HG03175 (cell line): ENCODE measurements at regions not wholly inside any gene's neighbourhood (a gene's known extent, or its start where the extent isn't known, plus 50 kb on each side); places are given as distances from the start of the nearest gene placed in this dataset.
"Not testable (repeated sequence)": the region's sequence is repeated elsewhere in the genome, so short reads cannot be mapped to it uniquely, and the experiment has no call there.

ENCODE experiments used
- ATAC-seq: cut with Tn5 transposase; IDR thresholded peaks from one replicate; pipeline ENCODE4 v1.9.1; 2021; ENCODE audit warnings: mild to moderate bottlenecking, moderate library complexity; ENCODE audit not compliant: unreplicated experiment

- ATAC-seq, result no peak
These were observed 485.6 kb upstream of the IL12A start for GRCh38 chr3:159502986-159503385.

- ATAC-seq, result not testable (repeated sequence)
These were observed 477.6 kb upstream of the IL12A start for GRCh38 chr3:159510988-159511387.

GRCh38 chr3:159513444-159513843 is 475.2 kb upstream of the IL12A start:
- no peak for ATAC-seq

- no peak for ATAC-seq
These were observed 474.7 kb upstream of the IL12A start for GRCh38 chr3:159513867-159514380.

- ATAC-seq, result no peak
These were observed 471.5 kb upstream of the IL12A start for GRCh38 chr3:159517105-159517504.

- no peak for ATAC-seq
These were observed 468.0 kb upstream of the IL12A start for GRCh38 chr3:159520638-159521037.

GRCh38 chr3:159522276-159522675 is 466.4 kb upstream of the IL12A start:
- no peak for ATAC-seq

- ATAC-seq, result no peak
These were observed 460.3 kb upstream of the IL12A start for GRCh38 chr3:159528251-159528895.

- no peak for ATAC-seq
These were observed 456.1 kb upstream of the IL12A start for GRCh38 chr3:159532577-159532976.

- no peak for ATAC-seq
These were observed 454.1 kb upstream of the IL12A start for GRCh38 chr3:159534496-159534895.

- ATAC-seq, result no peak
These were observed 451.8 kb upstream of the IL12A start for GRCh38 chr3:159536876-159537275.

- no peak for ATAC-seq
These were observed 450.1 kb upstream of the IL12A start for GRCh38 chr3:159538507-159538906.

- ATAC-seq, result no peak
These were observed 447.6 kb upstream of the IL12A start for GRCh38 chr3:159540882-159541495.

GRCh38 chr3:159548675-159549335 is 439.8 kb upstream of the IL12A start:
- ATAC-seq, result no peak

- no peak for ATAC-seq
These were observed 433.4 kb upstream of the IL12A start for GRCh38 chr3:159555205-159555604.

GRCh38 chr3:159559771-159560170 is 428.9 kb upstream of the IL12A start:
- ATAC-seq, result no peak

GRCh38 chr3:159560214-159560979 is 428.2 kb upstream of the IL12A start:
- no peak for ATAC-seq

GRCh38 chr3:159565313-159565712 is 423.3 kb upstream of the IL12A start:
- no peak for ATAC-seq

GRCh38 chr3:159583662-159584061 is 405.0 kb upstream of the IL12A start:
- no peak for ATAC-seq

GRCh38 chr3:159584421-159584820 is 404.2 kb upstream of the IL12A start:
- ATAC-seq, result no peak

- ATAC-seq, result no peak
These were observed 401.9 kb upstream of the IL12A start for GRCh38 chr3:159586571-159587202.
